Jurkat, Clone E6-1 (cell line): ENCODE measurements at regions not wholly inside any gene's neighbourhood (a gene's known extent, or its start where the extent isn't known, plus 50 kb on each side); places are given as distances from the start of the nearest gene placed in this dataset.

Source experiments
- DNase-seq: peaks from one replicate; pipeline ENCODE4 v3.0.0-alpha.2; 2011; ENCODE audit warnings: low read depth, low spot score
- H3K4me3 ChIP-seq: 2 replicates; pipeline ENCODE4 v1.5.1; 2011; ENCODE audit warnings: mild to moderate bottlenecking, low read length, control low read depth, moderate library complexity

DNA sequence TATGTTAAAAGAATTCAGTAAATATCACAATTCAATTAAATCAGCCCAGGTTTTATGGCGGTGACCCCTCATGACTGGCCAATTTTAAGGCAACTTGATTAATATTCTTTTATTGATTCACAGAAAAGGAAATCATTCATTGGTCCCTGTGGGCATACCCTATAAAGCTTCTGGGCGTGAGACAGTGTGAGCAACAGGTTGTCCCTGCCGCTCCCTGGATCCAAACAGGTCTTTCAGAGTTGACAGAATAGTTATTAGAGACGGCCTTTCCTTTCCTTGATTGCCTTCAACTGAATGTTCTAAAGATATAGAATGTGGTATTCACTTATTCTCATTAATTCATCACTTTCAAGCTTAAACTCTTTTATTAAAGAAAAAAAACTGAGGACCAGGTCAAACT is 433.9 kb downstream of the KCNJ2 start:
- no peak overlapping the region for H3K4me3 ChIP-seq
- no peak for DNase-seq

DNA sequence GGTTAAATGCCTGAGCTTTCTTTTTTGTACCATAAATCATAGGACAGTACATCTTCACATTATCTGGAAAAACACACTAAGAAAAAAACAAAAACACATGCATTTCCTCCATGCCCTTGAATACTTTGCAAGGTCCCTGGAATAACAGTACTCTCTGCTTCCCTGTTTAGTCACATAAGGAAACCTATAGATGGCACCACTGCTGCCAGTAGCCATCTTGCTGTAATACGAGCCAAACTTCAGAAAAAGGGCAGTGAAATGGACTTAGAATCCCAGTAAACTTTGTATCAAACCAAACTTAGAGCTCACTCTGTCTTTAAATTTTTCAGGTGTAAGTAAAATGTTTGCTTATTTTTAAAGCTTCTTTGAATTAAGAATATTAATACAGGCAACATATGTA is 435.5 kb downstream of the KCNJ2 start:
- DNase-seq = no peak
- H3K4me3 ChIP-seq = no peak overlapping the region

DNA sequence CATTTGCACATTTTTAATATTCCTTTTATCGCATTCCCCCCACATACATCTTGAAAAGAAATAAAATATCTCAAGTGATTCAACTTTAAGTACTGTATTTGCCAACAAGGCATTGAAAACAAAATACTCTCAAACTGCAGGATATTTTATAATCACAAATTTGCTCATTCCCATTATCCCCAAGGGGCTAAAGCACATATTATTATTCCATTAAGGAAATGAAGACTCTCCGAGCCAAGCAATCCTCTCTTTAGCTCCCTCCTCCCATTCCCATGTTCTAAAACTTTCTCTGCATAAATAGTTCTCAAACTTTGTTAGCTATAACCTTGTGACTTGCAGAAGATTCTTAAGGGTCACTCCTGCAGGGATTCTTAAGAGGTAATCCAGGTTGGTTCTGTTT is 436.8 kb downstream of the KCNJ2 start:
- H3K4me3 ChIP-seq = no peak overlapping the region
- DNase-seq = no peak

- DNase-seq = no peak
- no peak overlapping the region for H3K4me3 ChIP-seq
Measured at GRCh38 chr17:70608193-70608592, 438.9 kb downstream of the KCNJ2 start.

- no peak for DNase-seq
- no peak overlapping the region for H3K4me3 ChIP-seq
Measured at GRCh38 chr17:70608957-70609356, 439.6 kb downstream of the KCNJ2 start.

DNA sequence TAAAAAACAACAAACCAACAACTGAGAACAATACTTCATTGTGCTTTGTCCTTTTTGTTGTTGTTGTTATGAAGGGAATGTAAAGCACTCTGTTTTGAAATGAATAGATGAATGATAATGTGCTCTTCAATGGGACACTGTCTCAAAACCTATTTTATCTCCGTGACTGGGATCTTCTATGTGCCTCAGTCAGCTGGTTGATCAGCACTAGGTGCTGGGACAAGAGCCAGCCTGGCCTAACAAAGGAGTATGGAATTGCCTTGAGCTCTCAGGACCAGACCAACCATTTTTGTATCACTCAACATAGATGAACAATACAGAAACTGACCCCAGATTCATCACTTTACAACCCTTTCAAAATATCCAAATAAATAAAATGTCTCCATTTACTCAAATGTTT is 440.2 kb downstream of the KCNJ2 start:
- no peak for DNase-seq
- H3K4me3 ChIP-seq = no peak overlapping the region

DNA sequence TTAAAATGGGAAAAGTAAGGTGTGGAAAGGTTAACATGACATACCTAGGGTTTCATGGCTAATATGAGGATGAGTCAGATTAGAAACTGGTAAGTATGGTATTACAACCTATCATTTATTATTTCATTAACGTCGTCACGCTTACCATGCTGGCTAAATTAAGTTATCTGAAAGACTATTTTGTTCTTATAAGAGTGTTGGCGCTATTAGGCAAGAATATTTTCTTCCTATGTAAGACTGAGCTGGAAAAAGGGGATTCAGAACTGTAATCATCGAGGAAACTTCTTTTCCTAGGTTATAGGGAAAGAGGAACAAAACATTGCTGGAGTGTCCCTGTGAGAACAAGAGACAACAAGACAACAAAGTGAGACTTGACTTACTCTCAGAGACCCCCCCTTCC is 440.8 kb downstream of the KCNJ2 start:
- H3K4me3 ChIP-seq = no peak overlapping the region
- no peak for DNase-seq

- DNase-seq = no peak
- H3K4me3 ChIP-seq = no peak overlapping the region
Measured at GRCh38 chr17:70613681-70614080, 444.3 kb downstream of the KCNJ2 start.

GRCh38 chr17:70615831-70616230 is 446.5 kb downstream of the KCNJ2 start:
- H3K4me3 ChIP-seq = no peak overlapping the region
- DNase-seq = no peak

- DNase-seq = no peak
Measured at GRCh38 chr17:70618641-70619040, 449.3 kb downstream of the KCNJ2 start.

GRCh38 chr17:70621566-70621965 is 452.2 kb downstream of the KCNJ2 start:
- no peak for DNase-seq
- no peak overlapping the region for H3K4me3 ChIP-seq

More at GRCh38 chr17:70618641-70619040, 449.3 kb downstream of the KCNJ2 start:
- no peak overlapping the region for H3K4me3 ChIP-seq

GRCh38 chr17:70622368-70623260 is 453.3 kb downstream of the KCNJ2 start:
- H3K4me3 ChIP-seq = no peak overlapping the region
- DNase-seq = peak; percentile 33

DNA sequence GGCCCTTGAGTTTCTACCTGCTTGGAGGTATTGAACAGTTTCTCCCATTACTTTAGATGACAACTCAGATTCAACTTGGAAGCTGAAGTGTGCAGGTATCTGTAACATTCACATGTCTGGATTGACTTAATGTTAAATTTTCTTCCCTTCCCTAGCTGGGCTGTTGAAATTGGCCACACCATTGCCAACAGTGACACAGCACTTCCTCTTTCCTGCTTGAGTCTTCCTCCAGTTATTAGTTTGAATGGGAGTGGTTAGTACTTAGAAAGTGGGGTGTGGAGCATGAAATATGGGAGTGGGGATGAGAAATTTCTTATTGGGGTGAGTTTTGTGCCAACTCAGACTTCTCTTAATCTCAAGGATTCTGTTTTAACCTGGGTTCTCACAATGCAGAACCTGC is 454.9 kb downstream of the KCNJ2 start:
- DNase-seq = no peak

DNA sequence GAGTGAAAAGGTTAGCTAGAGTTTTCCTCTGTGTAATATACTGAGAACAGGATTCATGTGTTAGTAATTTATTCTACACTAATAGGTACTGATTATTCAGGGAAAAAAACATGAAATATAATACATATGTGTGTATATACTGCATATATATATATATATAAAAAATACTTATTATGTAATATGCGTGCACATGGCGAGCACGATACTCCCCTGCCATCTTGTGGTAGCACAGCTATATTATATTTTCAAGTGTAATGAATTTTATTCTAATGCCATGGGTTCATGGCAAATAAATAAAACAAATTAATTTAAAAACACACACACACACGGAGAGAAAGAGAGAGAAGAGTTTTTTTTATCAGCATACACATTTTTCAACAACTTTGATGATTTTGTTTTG is 460.6 kb downstream of the KCNJ2 start:
- no peak overlapping the region for H3K4me3 ChIP-seq
- peak; percentile 12 for DNase-seq

More for the DNA sequence above, 454.9 kb downstream of the KCNJ2 start:
- H3K4me3 ChIP-seq = no peak overlapping the region

GRCh38 chr17:70636517-70637133 is 467.3 kb downstream of the KCNJ2 start:
- peak; percentile 30 for DNase-seq

DNA sequence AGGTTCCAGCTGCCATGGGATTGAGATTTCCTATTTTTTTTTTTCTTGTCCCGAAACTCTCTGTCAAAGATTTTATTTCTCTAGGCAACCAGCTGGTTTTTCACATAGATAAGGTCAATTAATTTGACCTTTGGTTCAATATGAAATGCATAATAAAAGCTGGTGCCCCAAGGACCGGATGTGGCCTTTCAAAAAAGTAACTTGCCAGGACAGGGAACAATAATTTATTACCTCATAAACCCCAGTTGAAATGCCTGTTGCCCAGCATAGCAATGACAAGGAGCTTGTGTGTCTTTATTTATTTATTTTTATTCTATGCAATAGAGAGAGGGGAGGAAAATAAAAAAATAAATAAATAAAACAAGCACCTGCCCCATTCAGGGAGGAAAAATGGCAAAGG is 472.7 kb downstream of the KCNJ2 start:
- H3K4me3 ChIP-seq = no peak overlapping the region
- DNase-seq = no peak

More at GRCh38 chr17:70636517-70637133, 467.3 kb downstream of the KCNJ2 start:
- no peak overlapping the region for H3K4me3 ChIP-seq

GRCh38 chr17:70644096-70644495 is 474.8 kb downstream of the KCNJ2 start:
- DNase-seq = no peak
- H3K4me3 ChIP-seq = no peak overlapping the region

DNA sequence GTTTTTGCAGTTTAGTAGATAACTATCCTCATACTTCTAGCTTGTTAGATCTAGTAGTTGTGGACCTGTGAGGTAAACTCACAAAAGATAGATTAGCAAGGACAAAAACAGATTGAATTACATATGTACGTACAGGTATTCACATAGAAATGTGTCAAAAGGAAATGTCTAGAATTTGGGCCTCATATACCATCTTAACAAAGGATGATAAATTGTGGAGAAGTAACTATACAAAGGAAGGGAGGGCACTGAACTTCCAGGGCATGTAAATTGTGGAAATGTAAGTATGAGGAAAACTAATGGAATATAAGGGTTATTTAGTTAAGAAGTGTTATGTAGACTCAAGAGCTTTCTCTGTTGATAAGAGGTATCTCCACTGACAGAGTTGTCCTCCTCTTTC is 477.3 kb downstream of the KCNJ2 start:
- no peak overlapping the region for H3K4me3 ChIP-seq
- DNase-seq = no peak

DNA sequence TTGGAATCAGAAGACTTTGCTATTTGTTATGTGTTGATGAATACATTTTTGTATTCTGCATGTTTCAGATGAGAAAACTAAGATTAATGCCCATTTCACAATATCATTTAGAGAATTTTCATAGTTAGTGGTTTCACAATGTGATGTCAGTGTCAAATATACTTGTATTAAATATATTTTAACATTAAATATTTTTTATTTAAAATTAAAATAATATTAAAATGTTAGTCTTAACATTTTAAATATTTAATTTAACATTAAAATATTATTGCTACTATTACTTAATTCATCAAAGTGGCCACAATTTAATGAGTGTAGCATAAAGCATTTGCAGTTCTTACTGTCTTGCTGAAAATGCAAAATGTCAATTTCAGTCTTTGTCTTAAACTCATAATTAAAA is 478.8 kb downstream of the KCNJ2 start:
- H3K4me3 ChIP-seq = no peak overlapping the region
- no peak for DNase-seq

GRCh38 chr17:70653850-70654249 is 484.5 kb downstream of the KCNJ2 start:
- no peak overlapping the region for H3K4me3 ChIP-seq
- DNase-seq = no peak

DNA sequence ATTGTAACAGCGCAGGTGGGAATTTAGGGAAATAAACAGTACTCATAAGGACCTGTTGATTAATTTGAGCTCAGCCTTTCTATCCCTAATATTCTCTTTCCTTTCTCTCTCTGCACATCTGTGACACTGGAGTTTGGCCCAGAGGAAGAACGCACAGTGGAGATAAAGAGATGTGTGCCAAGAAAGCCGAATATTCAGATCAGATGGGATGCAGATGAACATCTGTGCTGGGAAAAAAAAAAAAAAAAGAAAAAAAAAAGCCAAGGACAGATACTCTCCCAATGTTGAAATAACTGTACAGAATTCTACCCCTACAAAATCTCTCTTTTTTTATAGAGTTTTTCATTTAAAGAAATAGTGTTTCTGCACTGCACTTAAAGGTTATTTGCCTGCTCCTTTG is 485.4 kb downstream of the KCNJ2 start:
- no peak for DNase-seq
- H3K4me3 ChIP-seq = no peak overlapping the region
